Keratinocyte (primary cell): ENCODE measurements at regions not wholly inside any gene's neighbourhood (a gene's known extent, or its start where the extent isn't known, plus 50 kb on each side); places are given as distances from the start of the nearest gene placed in this dataset.

Experiments
- CTCF ChIP-seq, 3 experiments: IDR thresholded peaks in 1 of 3; conservative IDR thresholded peaks in 1 of 3; optimal IDR thresholded peaks in 1 of 3; 2 replicates in 2 of 3; 3 replicates in 1 of 3; pipeline versions ENCODE3 to v1.5.1; 2011; ENCODE audit warnings: low read length in 3 of 3, mild to moderate bottlenecking in 3 of 3, moderate library complexity in 2 of 3, control low read depth in 1 of 3, inconsistent platforms in 1 of 3; ENCODE audit not compliant: insufficient read depth in 2 of 3; ENCODE audit errors: extremely low read depth in 1 of 3
- EZH2 ChIP-seq: IDR thresholded peaks from one replicate; pipeline ENCODE4 v1.6.1; 2012; ENCODE audit warnings: inconsistent platforms, mild to moderate bottlenecking, low read length, moderate library complexity

GRCh38 chr5:82673057-82673809 lies 395.1 kb upstream of the RPS23 start:
- no peak for TF ChIP-seq CTCF (optimal IDR thresholded peaks at IDR 0.05 in 1 of 3, IDR thresholded peaks at IDR 0.05 in 1 of 3, conservative IDR thresholded peaks at IDR 0.05 in 1 of 3; ENCODE audit: extremely low read depth in 1 of 3, insufficient read depth in 2 of 3, low read length in 3 of 3)
- TF ChIP-seq EZH2, result no peak
